GM21381 (cell line): ENCODE measurements at regions not wholly inside any gene's neighbourhood (a gene's known extent, or its start where the extent isn't known, plus 50 kb on each side); places are given as distances from the start of the nearest gene placed in this dataset.

Experiments used
- ATAC-seq: cut with Tn5 transposase; IDR thresholded peaks from one replicate; pipeline ENCODE4 v1.9.1; 2021; ENCODE audit warnings: mild to moderate bottlenecking, moderate library complexity; ENCODE audit not compliant: unreplicated experiment

GRCh38 chr2:14292964-14293363, 339.6 kb upstream of the LRATD1 start:
- ATAC-seq, result no peak

DNA sequence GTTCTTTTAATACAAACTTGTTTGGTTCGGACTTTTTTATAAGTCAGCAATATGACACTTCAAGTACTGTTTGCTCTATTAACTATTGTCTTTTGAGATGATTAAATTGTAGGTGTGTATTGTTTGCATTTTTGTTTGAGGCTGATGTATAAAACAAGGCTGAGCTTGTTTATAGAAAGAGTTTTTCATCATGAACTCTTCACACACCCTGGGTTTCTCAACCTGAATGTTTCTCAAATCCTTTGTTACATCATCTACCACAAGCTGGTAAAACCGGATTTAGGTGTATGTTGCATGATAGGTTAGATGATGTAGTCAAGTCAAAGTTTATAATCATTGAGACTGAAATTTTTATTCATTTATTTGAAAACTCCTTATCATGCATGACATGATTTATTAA, 335.2 kb upstream of the LRATD1 start:
- ATAC-seq, result no peak

GRCh38 chr2:14297906-14298305, 334.6 kb upstream of the LRATD1 start:
- ATAC-seq, result no peak

GRCh38 chr2:14301331-14301730, 331.2 kb upstream of the LRATD1 start:
- ATAC-seq, result no peak

GRCh38 chr2:14303366-14304115, 329.0 kb upstream of the LRATD1 start:
- ATAC-seq, result peak; percentile 59

DNA sequence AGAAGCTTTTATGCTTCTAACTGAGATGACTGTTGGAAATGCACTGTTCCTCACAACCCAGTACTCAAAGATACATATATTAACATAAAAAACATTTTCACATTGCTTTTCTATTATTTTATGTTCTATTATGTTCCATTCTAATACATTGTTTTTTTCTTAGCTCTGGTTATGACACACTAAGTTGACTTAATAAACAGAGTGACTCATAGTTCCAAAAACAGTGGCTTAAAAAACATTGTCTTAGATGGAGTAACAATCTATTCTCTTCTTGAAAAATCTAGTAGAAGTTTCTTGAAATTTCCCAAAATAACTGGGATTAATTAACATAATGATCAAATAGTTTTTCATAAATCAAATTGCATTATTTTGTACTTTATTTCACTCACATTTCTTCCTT, 328.2 kb upstream of the LRATD1 start:
- no peak for ATAC-seq

DNA sequence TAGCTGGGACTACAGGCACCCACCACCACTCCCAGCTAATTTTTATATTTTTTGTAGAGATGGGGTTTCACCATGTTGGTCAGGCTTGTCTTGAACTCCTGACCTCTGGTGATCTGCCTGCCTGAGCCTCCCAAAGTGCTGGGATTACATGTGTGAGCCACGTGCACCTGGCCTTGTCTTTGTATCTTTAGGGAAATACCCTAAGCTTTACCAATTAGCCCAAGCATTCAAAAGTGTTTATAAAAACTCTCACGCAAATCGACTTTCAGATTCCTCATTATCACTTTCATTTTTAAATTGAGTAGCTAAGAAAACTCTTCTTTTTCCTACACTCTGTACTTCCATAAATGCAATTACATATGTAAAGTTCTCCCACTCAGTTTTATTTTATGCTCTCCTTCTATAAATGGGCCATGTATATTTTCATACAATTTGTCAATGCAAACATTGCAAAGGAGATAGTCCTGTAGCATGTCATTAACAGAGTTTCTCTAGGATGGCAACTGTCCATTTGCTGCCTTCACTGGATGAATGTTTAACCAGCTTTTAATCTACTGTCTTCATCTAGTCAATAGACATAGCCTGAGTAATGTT, 326.2 kb upstream of the LRATD1 start:
- ATAC-seq, result peak; percentile 64

DNA sequence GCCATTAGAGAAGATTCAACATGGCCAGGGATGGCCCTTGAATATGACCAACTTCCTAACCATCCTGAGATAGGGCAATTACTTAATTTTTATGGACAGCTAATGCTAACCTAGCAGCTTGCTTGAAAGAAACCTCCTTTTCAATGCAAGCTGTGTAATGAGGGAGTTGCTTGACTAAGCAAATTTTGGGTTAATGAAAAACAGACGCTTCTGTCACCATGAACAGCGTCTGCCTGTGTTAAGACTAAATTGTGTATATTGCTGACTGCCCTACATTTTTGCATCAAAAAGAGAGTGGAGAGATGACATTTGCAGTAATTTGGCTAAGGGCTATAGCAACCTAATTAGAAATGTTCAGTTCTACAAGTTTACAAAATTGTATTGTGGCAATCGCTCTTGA, 319.2 kb upstream of the LRATD1 start:
- ATAC-seq, result no peak

DNA sequence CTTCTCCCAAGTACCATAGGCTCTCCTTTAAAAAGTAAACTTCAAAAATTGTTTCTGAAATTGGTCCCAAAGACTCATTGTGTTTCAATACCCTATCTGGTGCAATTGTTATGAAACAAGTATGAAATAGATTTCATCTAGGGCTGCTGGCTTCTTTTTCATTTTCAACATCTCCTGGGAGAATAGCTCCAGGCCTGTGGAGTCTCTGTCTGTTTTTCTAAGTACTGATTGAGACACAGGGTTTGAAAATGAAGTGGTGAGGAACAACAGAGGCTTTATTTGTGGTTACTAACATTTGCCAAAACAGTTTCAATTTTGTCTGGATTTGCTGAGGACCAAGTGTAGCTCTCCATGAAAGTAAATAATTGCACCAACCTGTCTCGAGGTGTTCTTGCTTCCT, 315.9 kb upstream of the LRATD1 start:
- no peak for ATAC-seq

DNA sequence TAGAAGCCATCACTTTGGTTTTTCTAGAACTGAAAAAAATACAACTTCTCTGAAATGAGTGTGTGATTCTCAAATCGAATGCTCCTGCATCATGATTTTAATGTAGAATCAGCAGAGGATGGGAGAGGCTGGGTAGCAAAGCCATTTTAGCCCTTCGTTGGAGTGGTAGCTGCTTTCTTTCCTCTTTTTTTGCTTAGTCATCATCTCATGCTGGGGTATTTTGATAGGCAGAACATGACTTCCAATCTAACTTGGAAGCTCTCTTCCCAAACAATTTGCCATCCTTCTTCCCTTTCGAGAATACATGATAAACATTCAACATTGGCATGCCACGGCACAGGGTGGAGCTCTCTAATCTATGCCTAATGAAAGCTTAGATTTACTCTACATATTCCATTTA, 311.2 kb upstream of the LRATD1 start:
- no peak for ATAC-seq

DNA sequence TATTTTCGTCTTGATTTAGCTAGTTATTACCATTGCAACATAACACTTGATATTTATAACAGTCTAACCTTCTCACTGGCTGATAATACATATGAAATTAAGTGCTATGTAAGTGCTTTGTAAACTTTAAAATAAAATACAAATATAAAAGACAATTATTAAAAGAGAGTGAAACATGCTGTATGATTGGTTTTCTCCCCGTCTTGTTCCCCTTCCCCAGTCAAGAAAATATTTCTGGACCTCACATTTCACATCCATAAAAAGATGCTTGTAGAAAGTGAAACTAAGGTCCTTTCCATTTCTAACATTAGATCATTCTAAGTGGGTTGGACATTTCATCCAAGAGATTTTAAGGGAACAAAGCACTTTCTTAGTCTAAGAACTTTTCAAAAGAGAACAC, 310.2 kb upstream of the LRATD1 start:
- no peak for ATAC-seq

GRCh38 chr2:14324308-14324707, 308.2 kb upstream of the LRATD1 start:
- ATAC-seq, result no peak

GRCh38 chr2:14330884-14331283, 301.6 kb upstream of the LRATD1 start:
- ATAC-seq, result no peak

- no peak for ATAC-seq
These were observed 295.6 kb upstream of the LRATD1 start for GRCh38 chr2:14336759-14337382.

DNA sequence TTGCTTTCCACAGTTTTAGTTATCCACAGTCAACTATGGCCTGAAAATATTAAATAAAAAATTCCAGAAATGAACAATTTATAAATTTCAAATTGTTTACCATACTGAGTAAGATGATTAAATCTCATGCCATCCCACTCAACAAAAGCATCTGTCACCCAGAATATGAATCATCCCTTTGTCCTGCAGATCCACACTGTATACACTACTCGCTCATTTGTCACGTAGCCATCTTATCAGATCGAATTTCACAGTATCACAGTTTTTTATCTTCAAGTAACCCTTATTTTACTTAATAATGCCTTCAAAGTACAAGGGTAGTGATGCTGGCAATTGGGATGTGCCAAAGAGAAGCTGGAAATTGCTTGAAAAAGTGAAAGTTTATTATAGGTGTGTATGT, 291.8 kb upstream of the LRATD1 start:
- ATAC-seq, result no peak

DNA sequence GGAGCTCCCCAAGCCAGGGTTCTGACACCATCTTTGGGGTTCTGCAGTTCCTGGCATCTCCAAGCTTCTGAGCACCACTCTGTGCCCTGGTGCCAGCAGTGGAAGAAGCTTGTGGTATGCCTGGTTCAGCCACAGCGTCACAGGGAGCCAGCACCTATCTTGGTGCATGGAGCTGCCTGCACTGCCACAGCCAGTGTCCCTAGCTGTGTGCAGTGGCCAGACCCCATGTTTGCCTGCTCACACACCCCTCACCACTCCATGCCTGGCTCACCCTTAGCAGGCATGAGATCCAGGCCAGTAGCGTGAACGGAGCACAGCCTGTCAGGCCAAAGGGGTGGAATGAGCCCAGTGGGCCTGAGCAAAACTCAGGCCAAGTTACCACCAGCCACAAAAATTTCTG, 290.2 kb upstream of the LRATD1 start:
- ATAC-seq, result no peak

DNA sequence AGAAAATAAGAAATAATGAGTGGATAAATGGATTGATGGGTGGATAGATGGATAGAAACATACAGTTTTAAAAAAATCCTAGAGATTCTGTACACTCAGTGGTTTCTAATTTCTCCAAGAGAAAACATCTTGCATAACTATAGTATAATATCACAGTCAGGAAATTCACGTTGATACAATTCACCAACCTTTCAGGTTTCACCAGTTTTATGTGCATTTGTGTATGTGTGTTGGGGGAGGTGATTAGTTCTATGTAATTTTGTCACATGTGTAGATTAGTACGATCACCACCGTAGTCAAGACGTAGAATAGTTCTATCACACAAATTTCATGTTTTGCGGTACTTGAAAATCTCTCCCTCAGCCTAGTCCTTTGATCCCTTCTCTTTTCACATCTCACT, 288.2 kb upstream of the LRATD1 start:
- ATAC-seq, result no peak

DNA sequence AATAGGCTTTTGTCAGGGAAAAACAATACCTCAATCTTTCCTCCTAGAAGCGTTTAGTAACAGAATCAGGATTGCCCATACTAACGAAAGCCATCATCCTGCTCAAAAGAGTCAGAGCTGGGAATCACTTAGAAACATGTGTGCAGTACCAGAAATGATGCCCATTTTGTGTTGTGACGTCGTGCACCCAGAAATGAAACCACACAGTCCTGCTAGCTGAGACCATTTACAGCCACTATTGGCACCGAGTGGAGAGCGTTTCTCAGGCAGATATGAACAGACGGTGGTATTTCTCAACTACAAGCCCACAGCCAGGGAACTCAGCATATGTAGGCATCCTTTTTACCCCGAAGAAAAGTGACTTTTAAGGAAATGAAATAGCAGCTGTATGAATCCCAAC, 284.3 kb upstream of the LRATD1 start:
- ATAC-seq, result no peak

DNA sequence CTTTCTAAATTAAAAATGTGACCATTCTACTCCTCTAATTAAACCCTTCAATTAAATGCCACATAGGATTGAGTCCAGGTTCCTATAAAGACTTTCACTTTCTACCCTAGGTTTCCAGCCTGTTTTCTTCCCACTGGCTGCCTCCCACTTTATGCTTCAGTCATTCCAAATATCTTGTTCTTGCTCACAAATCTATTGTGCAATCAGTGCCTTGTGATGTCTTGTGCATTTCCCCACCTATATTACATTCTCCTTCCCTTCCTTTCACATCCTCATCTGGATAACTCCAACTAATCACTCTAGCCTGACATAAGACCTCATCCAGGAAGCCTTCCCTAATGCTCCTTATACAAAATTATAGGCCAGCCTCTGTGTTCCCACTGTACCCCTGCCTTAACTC, 281.7 kb upstream of the LRATD1 start:
- ATAC-seq, result no peak

DNA sequence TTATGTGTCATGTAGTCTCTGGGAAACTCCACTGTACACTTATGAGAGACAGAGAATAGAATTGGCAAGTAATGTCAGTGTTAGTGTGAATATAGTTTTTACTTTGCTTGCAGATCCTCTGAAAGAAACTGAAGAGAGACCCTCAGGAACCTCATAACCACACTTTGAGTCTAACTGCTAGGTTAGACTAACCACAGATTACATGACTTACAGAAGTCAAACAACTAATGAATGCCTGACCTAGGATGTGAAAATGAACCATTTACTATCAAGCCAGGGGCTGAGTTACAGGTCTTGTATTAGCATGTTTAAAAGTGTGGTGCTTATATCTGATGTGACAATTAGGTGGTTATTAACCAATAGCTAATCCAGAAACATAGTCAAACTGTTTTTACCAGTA, 280.4 kb upstream of the LRATD1 start:
- no peak for ATAC-seq

GRCh38 chr2:14354231-14354630, 278.3 kb upstream of the LRATD1 start:
- no peak for ATAC-seq

- ATAC-seq, result no peak
These were observed 277.4 kb upstream of the LRATD1 start for GRCh38 chr2:14355102-14355501.
